ENCODE measurements at regions not wholly inside any gene's neighbourhood (a gene's known extent, or its start where the extent isn't known, plus 50 kb on each side); places are given as distances from the start of the nearest gene placed in this dataset.

GRCh38 chr17:71301063-71301462 lies 819.8 kb upstream of the SOX9 start:
- H3K9me3 ChIP-seq (replicated peaks): peaks cover 18% of the 10 kb centered on the region
- H3K27ac ChIP-seq (replicated peaks): no peak overlapping the region
- intact Hi-C loops (cut with micrococcal nuclease): no loop called here
- no peaks in the 10 kb centered on the region for H3K36me3 ChIP-seq
- no peak for TF ChIP-seq CTCF (IDR thresholded peaks at IDR 0.05; ENCODE audit: borderline replicate concordance)
- DNase-seq: no peak
- no peaks in the 10 kb centered on the region for H3K27me3 ChIP-seq (ENCODE audit: low read depth)
- H3K4me3 ChIP-seq: no peak overlapping the region
- H3K4me1 ChIP-seq: no peaks in the 10 kb centered on the region

- Histone ChIP-seq H3K27ac (replicated peaks) (no peak overlapping the region), H3K4me3 (no peak overlapping the region), H3K9me3 (replicated peaks) (peaks cover 23% of the 10 kb centered on the region), H3K27me3 (ENCODE audit: low read depth) (no peaks in the 10 kb centered on the region), H3K36me3 (no peaks in the 10 kb centered on the region), H3K4me1 (no peaks in the 10 kb centered on the region)
- TF ChIP-seq CTCF (IDR thresholded peaks at IDR 0.05; ENCODE audit: borderline replicate concordance): no peak
- DNase-seq: no peak
- intact Hi-C loops (cut with micrococcal nuclease): no loop called here
Observed at GRCh38 chr17:71302721-71303549, 817.9 kb upstream of the SOX9 start.

GRCh38 chr17:71304498-71305158 lies 816.2 kb upstream of the SOX9 start:
- no peak for TF ChIP-seq CTCF (IDR thresholded peaks at IDR 0.05; ENCODE audit: borderline replicate concordance)
- Histone ChIP-seq H3K4me3 (no peak overlapping the region), H3K9me3 (replicated peaks) (peaks cover 27% of the 10 kb centered on the region), H3K27me3 (ENCODE audit: low read depth) (no peaks in the 10 kb centered on the region), H3K27ac (replicated peaks) (no peak overlapping the region), H3K36me3 (no peaks in the 10 kb centered on the region), H3K4me1 (no peaks in the 10 kb centered on the region)
- no peak for DNase-seq
- intact Hi-C loops (cut with micrococcal nuclease): no loop called here

GRCh38 chr17:71313866-71314265 lies 807.0 kb upstream of the SOX9 start:
- TF ChIP-seq CTCF (IDR thresholded peaks at IDR 0.05; ENCODE audit: borderline replicate concordance): no peak
- H3K4me3 ChIP-seq: no peak overlapping the region
- H3K4me1 ChIP-seq: no peaks in the 10 kb centered on the region
- H3K27me3 ChIP-seq (ENCODE audit: low read depth): no peaks in the 10 kb centered on the region
- no peaks in the 10 kb centered on the region for H3K36me3 ChIP-seq
- intact Hi-C loops (cut with micrococcal nuclease): no loop called here
- H3K9me3 ChIP-seq (replicated peaks): peaks cover under 1% of the 10 kb centered on the region
- H3K27ac ChIP-seq (replicated peaks): no peak overlapping the region
- no peak for DNase-seq

GRCh38 chr17:71315568-71315967 lies 805.3 kb upstream of the SOX9 start:
- no peak overlapping the region for H3K4me3 ChIP-seq
- no peaks in the 10 kb centered on the region for H3K36me3 ChIP-seq
- H3K27ac ChIP-seq (replicated peaks): no peak overlapping the region
- TF ChIP-seq CTCF (IDR thresholded peaks at IDR 0.05; ENCODE audit: borderline replicate concordance): no peak
- no peaks in the 10 kb centered on the region for H3K9me3 ChIP-seq (replicated peaks)
- no peaks in the 10 kb centered on the region for H3K27me3 ChIP-seq (ENCODE audit: low read depth)
- intact Hi-C loops (cut with micrococcal nuclease): no loop called here
- no peaks in the 10 kb centered on the region for H3K4me1 ChIP-seq
- no peak for DNase-seq
